Tibial artery (tissue), 4 donors: ENCODE measurements at regions not wholly inside any gene's neighbourhood (a gene's known extent, or its start where the extent isn't known, plus 50 kb on each side); places are given as distances from the start of the nearest gene placed in this dataset.
"Not testable (repeated sequence)": the region's sequence is repeated elsewhere in the genome, so short reads cannot be mapped to it uniquely, and the experiment has no call there.

Experiments used
- DNase-seq, 2 donors: peaks; one replicate each; pipeline ENCODE4 v3.0.0-alpha.2; 2019
- H3K27ac ChIP-seq, 2 donors: fragments of 200-600 bp; sonication (generic) in 1 of 2; 1 replicate in 1 of 2; 2 replicates in 1 of 2; pipeline ENCODE4 v1.5.1; 2018 to 2019; ENCODE audit warnings: mild to moderate bottlenecking in 1 of 2
- H3K27me3 ChIP-seq, 2 donors: fragments of 200-600 bp; sonication (generic) in 1 of 2; one replicate each; pipeline versions ENCODE4 v1.5.1 to v1.6.0; 2016 to 2019
- H3K36me3 ChIP-seq, 3 donors: fragments of 200-600 bp; sonication (generic) in 2 of 3; one replicate each; pipeline ENCODE4 v1.5.1; 2016 to 2019; ENCODE audit warnings: mild to moderate bottlenecking in 2 of 3
- H3K4me1 ChIP-seq, 4 donors: fragments of 200-600 bp; sonication (generic) in 2 of 4; 1 replicate in 3 of 4; 2 replicates in 1 of 4; pipeline ENCODE4 v1.5.1; 2016 to 2019
- H3K4me3 ChIP-seq, 2 donors: fragments of 200-600 bp; sonication (generic) in 1 of 2; 1 replicate in 1 of 2; 2 replicates in 1 of 2; pipeline ENCODE4 v1.5.1; 2018 to 2019; ENCODE audit warnings: mild to moderate bottlenecking in 2 of 2
- H3K9me3 ChIP-seq, 3 donors: fragments of 200-600 bp; sonication (generic) in 1 of 3; one replicate each; pipeline ENCODE4 v1.5.1; 2016 to 2019
- intact Hi-C: fragments of 100-400 bp; cut with DNase I; formaldehyde crosslinking; loops from one replicate; pipeline ENCODE4 v1.15.0; 2023; ENCODE audit warnings: low total_unique reads
- TF ChIP-seq, protein P1 (sequence below), 2 experiments: fragments of 200-600 bp in 1 of 2; fragments of 450-650 bp in 1 of 2; IDR thresholded peaks; one replicate each; pipeline ENCODE4 v1.5.1; 2017 to 2019; ENCODE audit warnings: antibody characterized with exemption in 2 of 2, mild to moderate bottlenecking in 1 of 2, moderate library complexity in 1 of 2

DNA sequence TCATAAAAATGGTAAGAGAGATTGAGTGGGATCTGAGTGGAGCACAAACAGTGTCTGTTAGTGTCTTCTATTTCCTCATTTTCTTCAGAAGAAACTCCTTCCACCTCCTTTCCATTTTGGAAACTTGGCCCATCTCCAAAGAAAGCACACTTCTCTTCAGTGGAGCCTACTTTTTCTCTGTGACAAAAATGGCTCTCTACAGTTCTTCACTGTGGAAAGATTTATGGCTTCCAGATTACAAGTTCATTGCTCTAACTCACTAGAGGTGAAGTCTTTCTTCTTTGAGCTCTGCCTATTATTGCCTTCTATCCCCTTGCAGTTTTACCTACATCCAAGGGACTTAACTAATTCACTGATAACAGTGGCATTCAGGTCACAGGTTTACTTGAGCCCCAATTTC is 325.8 kb downstream of the ANTXR2 start:
- no peak overlapping the region for H3K4me3 ChIP-seq
- H3K36me3 ChIP-seq: no peaks in the 10 kb centered on the region
- no peaks in the 10 kb centered on the region for H3K27me3 ChIP-seq
- no peak for DNase-seq
- intact Hi-C loops: no loop called here
- H3K27ac ChIP-seq: no peak overlapping the region
- H3K9me3 ChIP-seq: no peaks in the 10 kb centered on the region
- peaks cover 0 to 14% (median 4%) of the 10 kb centered on the region in 4 donors for H3K4me1 ChIP-seq
- TF ChIP-seq, protein P1, sequence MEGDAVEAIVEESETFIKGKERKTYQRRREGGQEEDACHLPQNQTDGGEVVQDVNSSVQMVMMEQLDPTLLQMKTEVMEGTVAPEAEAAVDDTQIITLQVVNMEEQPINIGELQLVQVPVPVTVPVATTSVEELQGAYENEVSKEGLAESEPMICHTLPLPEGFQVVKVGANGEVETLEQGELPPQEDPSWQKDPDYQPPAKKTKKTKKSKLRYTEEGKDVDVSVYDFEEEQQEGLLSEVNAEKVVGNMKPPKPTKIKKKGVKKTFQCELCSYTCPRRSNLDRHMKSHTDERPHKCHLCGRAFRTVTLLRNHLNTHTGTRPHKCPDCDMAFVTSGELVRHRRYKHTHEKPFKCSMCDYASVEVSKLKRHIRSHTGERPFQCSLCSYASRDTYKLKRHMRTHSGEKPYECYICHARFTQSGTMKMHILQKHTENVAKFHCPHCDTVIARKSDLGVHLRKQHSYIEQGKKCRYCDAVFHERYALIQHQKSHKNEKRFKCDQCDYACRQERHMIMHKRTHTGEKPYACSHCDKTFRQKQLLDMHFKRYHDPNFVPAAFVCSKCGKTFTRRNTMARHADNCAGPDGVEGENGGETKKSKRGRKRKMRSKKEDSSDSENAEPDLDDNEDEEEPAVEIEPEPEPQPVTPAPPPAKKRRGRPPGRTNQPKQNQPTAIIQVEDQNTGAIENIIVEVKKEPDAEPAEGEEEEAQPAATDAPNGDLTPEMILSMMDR (IDR thresholded peaks at IDR 0.05): no peak

DNA sequence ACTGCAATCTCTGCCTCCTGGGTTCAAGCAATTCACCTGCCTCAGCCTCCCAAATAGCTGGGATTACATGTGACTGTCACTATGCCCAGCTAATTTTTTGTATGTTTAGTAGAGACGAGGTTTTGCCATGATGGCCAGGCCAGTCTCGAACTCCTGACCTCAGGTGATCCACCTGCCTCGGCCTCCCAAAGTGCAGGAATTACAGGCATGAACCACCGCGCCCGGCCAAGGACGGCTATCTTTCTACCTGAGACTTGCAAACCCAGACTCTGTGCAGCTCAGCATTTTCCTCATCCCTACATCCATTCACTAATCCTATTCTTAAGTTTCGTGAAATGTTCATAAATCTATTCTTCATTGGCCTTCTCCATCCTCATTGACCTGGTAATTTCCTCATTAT is 330.0 kb downstream of the ANTXR2 start:
- Histone ChIP-seq H3K9me3 (no peaks in the 10 kb centered on the region), H3K36me3 (no peaks in the 10 kb centered on the region), H3K27ac (no peak overlapping the region), H3K4me3 (no peak overlapping the region), H3K27me3 (no peaks in the 10 kb centered on the region), H3K4me1 (peaks cover 0 to 14% (median 4%) of the 10 kb centered on the region in 4 donors)
- TF ChIP-seq, protein P1 (IDR thresholded peaks at IDR 0.05): no peak
- DNase-seq: no peak
- intact Hi-C loops: no loop called here

DNA sequence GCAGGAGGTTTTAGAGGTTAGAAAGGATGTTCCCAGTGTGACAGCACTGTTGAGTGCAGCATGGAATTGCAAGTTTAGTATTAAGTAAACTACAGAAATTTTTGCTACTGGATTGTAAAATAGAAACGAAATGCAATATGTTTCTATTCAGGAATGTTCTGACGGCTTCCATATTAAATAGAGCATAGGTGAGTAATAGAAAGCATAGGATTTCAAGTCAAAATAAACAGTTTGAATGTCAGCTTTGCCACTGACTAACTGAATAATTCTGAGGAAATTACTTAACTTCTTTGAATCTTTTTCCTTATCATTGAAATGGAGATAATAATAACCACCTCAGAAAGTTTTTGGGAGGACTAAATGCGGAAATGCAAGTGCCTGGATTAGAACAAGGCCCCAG is 331.9 kb upstream of the GK2 start:
- TF ChIP-seq, protein P1 (IDR thresholded peaks at IDR 0.05): no peak
- no peaks in the 10 kb centered on the region for H3K36me3 ChIP-seq
- no peaks in the 10 kb centered on the region for H3K9me3 ChIP-seq
- no peak overlapping the region for H3K27ac ChIP-seq
- H3K27me3 ChIP-seq: no peaks in the 10 kb centered on the region
- H3K4me3 ChIP-seq: no peak overlapping the region
- intact Hi-C loops: no loop called here
- no peaks in the 10 kb centered on the region for H3K4me1 ChIP-seq
- DNase-seq: no peak

DNA sequence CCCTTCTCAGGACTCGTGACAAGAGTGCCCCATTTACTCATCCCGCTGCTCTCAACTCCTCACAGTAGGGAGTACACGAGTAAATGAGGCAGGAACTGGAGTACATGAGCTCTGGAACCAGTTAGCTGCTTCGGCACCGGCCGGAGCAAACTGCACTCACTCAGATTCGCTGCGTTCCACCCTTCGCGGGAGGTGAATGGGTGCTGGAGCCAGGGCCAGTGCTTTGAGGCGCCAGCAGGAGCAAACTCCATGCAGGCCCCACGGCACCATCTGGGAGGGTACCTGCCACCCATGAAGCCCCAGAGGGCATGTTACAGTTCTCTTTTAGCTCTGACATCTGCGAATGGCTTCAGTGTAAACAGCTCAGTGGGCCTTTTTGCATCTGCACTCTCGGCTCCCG is 315.5 kb upstream of the GK2 start:
- no peaks in the 10 kb centered on the region for H3K36me3 ChIP-seq
- DNase-seq: no peak
- no peaks in the 10 kb centered on the region for H3K27me3 ChIP-seq
- no peaks in the 10 kb centered on the region for H3K9me3 ChIP-seq
- H3K27ac ChIP-seq: no peak overlapping the region
- TF ChIP-seq, protein P1 (IDR thresholded peaks at IDR 0.05): no peak
- H3K4me1 ChIP-seq: no peaks in the 10 kb centered on the region
- intact Hi-C loops: no loop called here
- no peak overlapping the region for H3K4me3 ChIP-seq

DNA sequence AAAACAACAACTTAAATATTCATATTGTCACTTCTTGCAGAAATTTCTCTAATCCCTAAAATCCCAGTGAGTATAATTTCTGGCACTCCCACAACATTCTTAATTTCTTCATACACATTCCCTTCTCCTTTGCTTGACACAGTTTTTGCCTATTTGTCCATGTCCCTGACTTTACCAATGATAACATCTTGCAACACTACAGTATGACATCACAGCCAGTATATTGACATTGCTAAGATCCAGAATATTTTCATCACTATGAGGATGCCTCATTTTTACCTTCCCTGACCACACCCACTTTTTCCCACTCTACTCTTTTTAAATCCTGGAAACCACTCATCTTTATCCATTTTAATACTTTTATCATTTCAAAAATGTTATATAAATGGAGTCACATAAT is 292.3 kb upstream of the GK2 start:
- no peak for DNase-seq
- H3K4me3 ChIP-seq: no peak overlapping the region
- H3K9me3 ChIP-seq: no peaks in the 10 kb centered on the region
- intact Hi-C loops: no loop called here
- no peaks in the 10 kb centered on the region for H3K4me1 ChIP-seq
- H3K36me3 ChIP-seq: no peaks in the 10 kb centered on the region
- H3K27ac ChIP-seq: no peak overlapping the region
- TF ChIP-seq, protein P1 (IDR thresholded peaks at IDR 0.05): no peak
- no peaks in the 10 kb centered on the region for H3K27me3 ChIP-seq

DNA sequence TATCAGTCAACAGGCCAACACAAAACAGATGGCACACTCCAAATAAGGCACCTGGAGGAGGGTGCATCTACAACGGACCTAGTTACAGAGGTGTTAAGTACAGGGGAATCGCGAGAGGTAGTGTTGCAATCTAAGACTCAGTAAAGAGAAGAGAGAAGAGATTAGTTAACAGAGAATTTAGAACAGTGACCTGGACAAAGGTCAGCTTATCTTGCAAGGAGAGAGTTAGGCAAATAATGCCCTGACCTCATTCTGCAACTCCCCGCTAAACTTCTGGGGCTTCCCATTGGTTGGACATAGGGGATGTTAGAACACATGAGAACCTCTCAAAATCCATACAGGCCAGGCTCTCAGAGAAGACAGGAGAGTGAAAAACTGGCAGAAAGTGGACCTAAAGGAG is 289.4 kb upstream of the GK2 start:
- no peak for DNase-seq

DNA sequence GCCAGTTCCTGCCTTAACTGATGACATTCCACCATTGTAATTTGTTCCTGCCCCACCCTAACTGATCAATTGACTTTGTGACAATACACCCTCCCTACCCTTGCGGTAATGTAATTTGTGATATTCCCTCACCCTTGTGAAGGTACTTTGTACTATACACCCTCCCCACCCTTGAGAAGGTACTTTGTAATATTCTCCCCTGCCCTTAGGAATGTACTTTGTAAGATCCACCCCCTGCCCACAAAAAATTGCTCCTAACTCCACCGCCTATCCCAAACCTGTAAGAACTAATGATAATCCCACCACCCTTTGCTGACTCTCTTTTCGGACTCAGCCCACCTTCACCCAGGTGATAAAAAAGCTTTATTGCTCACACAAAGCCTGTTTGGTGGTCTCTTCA is 288.5 kb upstream of the GK2 start:
- DNase-seq, H3K27ac ChIP-seq, H3K4me3 ChIP-seq, H3K27me3 ChIP-seq, H3K9me3 ChIP-seq, H3K4me1 ChIP-seq, H3K36me3 ChIP-seq, intact Hi-C loops: not testable (repeated sequence)

More for the DNA sequence above, 289.4 kb upstream of the GK2 start:
- no peaks in the 10 kb centered on the region for H3K36me3 ChIP-seq
- intact Hi-C loops: no loop called here
- H3K4me3 ChIP-seq: no peak overlapping the region
- H3K4me1 ChIP-seq: no peaks in the 10 kb centered on the region
- H3K27ac ChIP-seq: no peak overlapping the region
- peaks cover 0 to 8% (median 0%) of the 10 kb centered on the region in 3 donors for H3K9me3 ChIP-seq
- TF ChIP-seq, protein P1 (IDR thresholded peaks at IDR 0.05): no peak
- no peaks in the 10 kb centered on the region for H3K27me3 ChIP-seq
